HCEC 1CT (cell line): ENCODE measurements at regions not wholly inside any gene's neighbourhood (a gene's known extent, or its start where the extent isn't known, plus 50 kb on each side); places are given as distances from the start of the nearest gene placed in this dataset.
A peak's percentile ranks its signal among the peaks of the same experiment; 100 is the strongest.

Experiments used
- DNase-seq: peaks from one replicate; pipeline ENCODE4 v3.0.0-alpha.2; 2017

GRCh38 chr15:81569286-81570080, 195.5 kb upstream of the TMC3 start:
- no peak for DNase-seq

- DNase-seq = no peak
Observed at GRCh38 chr15:81567924-81568323, 193.9 kb upstream of the TMC3 start.

DNA sequence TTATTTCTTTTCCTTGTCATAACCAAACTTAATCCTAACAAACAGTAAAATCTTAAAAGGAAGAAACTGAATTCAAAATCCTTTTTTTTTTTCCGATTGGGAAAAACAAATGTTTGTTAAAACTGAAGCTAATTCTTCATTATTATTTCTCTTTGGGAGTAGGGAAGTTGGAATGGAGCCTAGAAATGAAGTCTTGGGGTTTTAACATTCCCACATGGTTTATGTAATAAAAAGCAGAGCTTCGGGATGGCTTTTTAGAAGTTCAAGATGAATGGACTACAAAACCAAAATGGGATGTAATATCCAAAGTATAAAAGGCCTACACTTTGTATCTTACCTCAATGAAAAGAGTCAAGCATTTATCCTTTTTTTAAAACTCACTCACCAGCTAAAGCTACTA, 189.0 kb upstream of the TMC3 start:
- DNase-seq = no peak

- DNase-seq = no peak
Observed at GRCh38 chr15:81560405-81560804, 186.4 kb upstream of the TMC3 start.

DNA sequence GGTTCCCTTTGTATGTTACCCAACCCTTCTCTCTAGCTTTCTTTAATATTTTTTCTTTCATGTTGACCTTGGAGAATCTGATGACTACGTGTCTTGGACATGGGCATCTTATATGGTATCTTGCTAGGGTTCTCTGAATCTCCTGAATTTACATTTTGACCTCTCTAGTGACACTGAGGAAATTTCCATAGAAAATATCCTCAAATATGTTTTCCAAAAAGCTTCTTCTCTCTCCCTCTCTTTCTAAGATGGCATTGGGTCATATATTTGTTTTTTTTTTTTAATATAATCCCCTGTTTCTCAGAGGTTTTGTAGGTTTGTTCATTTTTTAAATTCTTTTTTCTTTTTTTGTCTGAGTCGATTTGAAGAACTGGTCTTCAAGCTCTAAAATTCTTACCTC, 184.0 kb upstream of the TMC3 start:
- DNase-seq = no peak

DNA sequence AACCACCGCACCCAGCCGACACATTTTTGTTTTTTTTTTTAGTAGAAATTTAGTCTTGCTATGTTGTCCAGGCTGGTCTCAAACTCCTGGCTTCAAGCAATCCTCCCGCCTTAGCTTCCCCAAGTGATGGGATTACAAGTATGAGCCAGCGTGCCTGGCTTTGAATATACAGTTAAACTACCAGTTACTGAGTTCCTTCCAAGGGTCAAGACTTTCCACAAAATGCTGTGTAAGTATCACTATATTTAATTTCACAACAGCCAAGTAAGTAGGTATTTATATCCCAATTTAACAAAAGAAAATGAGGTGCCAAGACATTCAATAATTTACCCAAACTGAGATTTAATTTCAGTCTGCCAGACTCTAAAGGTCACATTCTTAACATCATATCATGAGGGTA, 181.3 kb upstream of the TMC3 start:
- DNase-seq = no peak

DNA sequence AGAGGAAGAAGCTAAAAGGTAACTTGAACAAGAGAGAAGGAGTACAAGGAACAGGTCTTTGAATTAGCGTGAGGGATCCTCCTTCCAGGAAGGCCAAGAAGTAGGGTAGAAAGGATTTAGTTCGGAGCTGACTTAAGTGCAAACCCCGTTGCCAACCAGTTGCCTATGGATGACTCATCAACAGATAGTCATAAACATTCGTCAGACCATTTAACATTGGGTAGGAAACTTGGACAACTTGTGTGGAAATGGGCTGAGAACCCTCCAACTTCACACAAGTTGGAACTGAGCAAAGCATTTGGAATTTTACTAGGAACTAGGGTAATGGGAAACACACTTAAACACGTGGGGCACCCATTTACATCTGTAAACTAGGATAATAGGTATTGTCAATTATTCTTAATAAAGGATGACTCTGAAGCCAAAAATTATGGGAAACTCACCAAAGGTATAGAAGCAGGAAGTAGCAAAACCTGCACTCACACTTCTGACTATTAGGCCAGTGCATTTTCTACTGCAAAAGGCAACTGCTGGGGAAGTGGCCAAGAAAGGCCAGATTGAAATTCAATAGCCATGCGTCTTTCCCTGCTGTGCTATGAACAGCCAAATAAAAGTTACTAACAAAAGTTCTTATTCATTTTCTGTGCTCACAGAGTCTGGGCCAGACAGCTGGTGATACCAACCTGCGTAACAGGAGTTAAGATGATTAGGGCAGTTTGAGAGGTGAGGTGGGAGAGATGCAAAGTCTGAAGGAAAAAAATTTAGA, 174.5 kb upstream of the TMC3 start:
- DNase-seq = peak; percentile 5

- DNase-seq = no peak
Observed at GRCh38 chr15:81547521-81548132, 173.6 kb upstream of the TMC3 start.

DNA sequence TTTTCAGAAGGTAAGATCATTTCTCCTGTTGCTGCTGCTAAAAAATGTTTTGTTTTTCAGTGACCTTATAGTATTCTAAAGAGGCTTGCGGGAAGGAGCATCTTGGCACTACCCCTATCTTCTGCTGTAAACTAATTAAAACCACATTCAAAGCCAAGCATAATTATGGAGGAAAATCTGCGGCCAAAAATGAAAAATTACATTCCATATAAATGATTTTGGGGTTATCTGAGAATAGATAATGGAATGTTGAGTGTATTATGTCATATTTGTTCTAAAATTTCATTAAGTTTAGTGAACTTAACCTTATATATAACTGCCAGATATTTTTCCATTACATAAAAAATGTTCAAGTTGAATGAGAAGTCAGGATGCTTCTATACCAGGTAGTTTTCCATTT, 170.4 kb upstream of the TMC3 start:
- DNase-seq = no peak

DNA sequence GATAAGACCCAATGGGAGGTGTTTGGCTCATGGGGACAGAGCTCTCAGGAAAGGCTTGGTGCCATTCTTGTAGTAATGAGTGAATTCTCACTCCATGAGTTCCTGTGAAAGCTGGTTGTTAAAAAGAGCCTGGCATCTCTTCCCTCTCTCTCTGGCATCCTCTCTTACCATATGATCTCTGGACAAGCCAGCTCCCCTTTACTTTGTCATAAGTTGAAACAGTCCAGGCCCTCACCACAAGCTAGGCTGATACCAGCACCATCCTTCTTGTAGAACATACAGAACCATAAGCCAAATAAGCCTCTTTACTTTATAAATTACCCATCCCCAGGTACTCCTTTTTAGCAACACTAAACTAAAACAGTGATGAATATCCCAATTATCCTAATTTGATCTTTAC, 166.9 kb upstream of the TMC3 start:
- DNase-seq = no peak

GRCh38 chr15:81536356-81536755, 162.3 kb upstream of the TMC3 start:
- DNase-seq = no peak

GRCh38 chr15:81534124-81534523, 160.1 kb upstream of the TMC3 start:
- DNase-seq = no peak

DNA sequence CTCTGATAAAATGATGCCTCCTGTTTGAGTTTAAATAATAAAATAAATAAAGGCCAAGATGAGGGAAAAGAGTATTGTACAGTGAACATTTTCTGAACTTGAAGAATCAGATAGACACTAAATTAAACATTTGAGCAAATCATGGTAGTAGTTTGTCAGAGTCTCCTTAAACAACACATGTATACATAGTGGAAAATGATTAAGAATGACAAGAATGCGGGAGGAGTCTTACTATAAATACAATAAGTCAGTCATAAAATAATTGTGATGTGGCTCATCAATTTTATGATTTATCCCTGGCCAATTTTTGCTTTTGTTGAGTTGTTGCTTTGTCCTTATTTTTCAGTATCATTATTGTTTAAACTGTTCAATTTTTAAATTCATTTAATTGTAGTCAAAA, 158.0 kb upstream of the TMC3 start:
- peak; percentile 59 for DNase-seq

GRCh38 chr15:81531109-81531592, 157.1 kb upstream of the TMC3 start:
- peak; percentile 29 for DNase-seq

- DNase-seq = no peak
Observed at GRCh38 chr15:81530271-81530691, 156.3 kb upstream of the TMC3 start.

GRCh38 chr15:81529481-81529880, 155.5 kb upstream of the TMC3 start:
- DNase-seq = no peak

DNA sequence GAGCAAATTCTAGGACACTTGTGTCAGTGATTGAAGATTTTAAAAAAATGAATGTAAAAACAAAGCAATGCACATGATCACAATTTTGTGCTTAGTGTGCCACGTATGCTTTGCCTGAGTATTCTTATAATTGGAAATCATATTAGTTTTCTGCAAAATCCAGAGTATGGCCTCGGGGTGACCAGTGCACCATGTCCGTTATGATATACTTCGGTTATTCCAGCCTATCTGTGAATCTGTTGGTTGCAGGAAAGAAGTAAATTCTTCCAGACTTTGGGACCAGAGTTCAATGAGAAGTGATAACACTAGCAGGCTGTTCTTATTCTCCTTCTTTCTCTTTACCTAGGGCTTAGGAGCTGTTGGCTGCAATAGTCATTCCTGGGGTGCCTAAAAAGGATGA, 152.0 kb upstream of the TMC3 start:
- no peak for DNase-seq

GRCh38 chr15:81524496-81524895, 150.5 kb upstream of the TMC3 start:
- DNase-seq = no peak

DNA sequence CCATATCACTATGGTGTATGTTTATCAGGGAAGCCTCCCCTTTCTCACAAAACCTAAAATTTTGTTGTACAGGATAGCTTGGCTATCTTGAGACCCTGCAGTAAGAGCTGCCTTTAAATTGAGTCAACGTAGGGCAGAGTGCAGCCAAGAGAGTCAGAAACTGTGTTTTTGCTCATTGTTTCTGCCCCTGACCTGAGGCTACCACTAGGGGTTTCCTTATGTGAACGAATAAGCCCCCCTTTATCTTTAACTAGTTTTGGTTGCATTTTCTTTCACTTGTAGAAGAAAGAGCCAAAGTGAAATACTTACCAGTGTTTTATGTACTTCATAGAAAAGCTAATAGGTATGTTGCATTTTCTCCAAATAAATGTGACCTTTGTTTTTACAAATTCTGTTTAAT, 149.9 kb upstream of the TMC3 start:
- no peak for DNase-seq

DNA sequence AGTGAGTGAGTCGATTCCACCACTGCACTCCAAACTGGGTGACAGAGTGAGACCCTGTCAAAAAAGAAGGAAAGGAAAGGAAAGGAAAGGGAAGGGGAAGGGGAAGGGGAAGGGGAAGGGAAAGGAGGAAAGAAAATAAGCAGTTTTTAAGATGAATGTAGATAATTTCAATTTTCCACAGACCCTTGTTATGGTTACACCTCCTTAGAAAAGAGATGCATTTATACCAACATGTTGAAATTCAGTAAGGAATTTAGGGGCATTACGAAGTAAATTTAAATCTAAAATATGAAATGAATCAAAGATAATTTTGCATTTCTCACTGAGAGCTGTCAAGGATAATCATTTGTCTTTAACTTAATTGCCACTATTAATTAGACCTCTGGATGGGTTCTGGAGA, 146.5 kb upstream of the TMC3 start:
- DNase-seq = no peak

- DNase-seq = peak; percentile 55
Observed at GRCh38 chr15:81516461-81516860, 142.4 kb upstream of the TMC3 start.

GRCh38 chr15:81516012-81516411, 142.0 kb upstream of the TMC3 start:
- DNase-seq = peak; percentile 45

DNA sequence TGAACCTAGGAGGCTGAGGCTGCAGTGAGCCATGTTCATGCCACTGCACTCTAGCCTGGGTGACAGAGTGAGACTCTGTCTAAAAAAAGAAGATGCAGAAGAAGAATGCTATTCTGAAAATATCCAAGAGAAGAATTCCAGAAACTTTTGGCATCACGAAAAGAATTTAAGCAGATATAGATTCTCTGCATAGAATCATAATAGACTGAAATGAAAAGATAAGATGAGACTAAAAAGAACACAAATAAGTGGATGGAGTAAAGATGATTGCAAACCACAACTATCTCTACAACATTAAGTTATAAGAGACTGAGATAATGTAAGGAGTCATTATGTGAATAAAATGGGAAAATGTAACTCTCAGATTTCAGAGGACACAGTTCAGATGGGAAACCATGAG, 140.7 kb upstream of the TMC3 start:
- DNase-seq = no peak

DNA sequence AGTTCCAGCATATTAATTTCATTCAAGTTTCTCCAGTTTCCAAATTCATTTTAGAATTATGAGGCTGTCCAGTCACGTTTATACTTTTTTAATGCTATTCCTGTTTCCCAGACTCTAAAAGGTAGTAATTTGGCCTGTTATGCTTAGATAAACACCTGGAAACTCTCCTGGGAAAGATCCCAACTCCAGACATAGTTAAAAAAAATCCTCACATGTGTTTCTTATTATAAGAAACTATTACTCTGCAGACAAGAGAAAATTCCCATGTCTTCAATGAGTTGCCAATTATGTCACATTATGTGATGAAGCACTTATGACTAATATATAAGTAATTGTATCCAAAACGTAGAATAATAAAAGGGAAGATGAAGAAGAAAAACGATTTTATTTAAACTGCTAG, 137.1 kb upstream of the TMC3 start:
- DNase-seq = peak; percentile 76
